ENCODE measurements at regions not wholly inside any gene's neighbourhood (a gene's known extent, or its start where the extent isn't known, plus 50 kb on each side); places are given as distances from the start of the nearest gene placed in this dataset.

GRCh38 chr2:118222672-118223421, 134.6 kb downstream of the INSIG2 start:
- TF ChIP-seq, protein P1, sequence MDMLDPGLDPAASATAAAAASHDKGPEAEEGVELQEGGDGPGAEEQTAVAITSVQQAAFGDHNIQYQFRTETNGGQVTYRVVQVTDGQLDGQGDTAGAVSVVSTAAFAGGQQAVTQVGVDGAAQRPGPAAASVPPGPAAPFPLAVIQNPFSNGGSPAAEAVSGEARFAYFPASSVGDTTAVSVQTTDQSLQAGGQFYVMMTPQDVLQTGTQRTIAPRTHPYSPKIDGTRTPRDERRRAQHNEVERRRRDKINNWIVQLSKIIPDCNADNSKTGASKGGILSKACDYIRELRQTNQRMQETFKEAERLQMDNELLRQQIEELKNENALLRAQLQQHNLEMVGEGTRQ (CRISPR knock-in tag; IDR thresholded peaks at IDR 0.05), result no peak
- TF ChIP-seq, protein P2, sequence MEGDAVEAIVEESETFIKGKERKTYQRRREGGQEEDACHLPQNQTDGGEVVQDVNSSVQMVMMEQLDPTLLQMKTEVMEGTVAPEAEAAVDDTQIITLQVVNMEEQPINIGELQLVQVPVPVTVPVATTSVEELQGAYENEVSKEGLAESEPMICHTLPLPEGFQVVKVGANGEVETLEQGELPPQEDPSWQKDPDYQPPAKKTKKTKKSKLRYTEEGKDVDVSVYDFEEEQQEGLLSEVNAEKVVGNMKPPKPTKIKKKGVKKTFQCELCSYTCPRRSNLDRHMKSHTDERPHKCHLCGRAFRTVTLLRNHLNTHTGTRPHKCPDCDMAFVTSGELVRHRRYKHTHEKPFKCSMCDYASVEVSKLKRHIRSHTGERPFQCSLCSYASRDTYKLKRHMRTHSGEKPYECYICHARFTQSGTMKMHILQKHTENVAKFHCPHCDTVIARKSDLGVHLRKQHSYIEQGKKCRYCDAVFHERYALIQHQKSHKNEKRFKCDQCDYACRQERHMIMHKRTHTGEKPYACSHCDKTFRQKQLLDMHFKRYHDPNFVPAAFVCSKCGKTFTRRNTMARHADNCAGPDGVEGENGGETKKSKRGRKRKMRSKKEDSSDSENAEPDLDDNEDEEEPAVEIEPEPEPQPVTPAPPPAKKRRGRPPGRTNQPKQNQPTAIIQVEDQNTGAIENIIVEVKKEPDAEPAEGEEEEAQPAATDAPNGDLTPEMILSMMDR (IDR thresholded peaks at IDR 0.05), result no peak
- no peak for TF ChIP-seq NR2C2 (CRISPR knock-in tag; IDR thresholded peaks at IDR 0.05)
- no peak for TF ChIP-seq ZNF512 (CRISPR knock-in tag; IDR thresholded peaks at IDR 0.05; ENCODE audit: borderline replicate concordance)
- TF ChIP-seq RORB (CRISPR knock-in tag; IDR thresholded peaks at IDR 0.05), result no peak
- TF ChIP-seq ESRRA (CRISPR knock-in tag; IDR thresholded peaks at IDR 0.05; ENCODE audit: borderline replicate concordance), result no peak
- TF ChIP-seq, protein P3, sequence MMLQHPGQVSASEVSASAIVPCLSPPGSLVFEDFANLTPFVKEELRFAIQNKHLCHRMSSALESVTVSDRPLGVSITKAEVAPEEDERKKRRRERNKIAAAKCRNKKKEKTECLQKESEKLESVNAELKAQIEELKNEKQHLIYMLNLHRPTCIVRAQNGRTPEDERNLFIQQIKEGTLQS (CRISPR knock-in tag; conservative IDR thresholded peaks at IDR 0.05), result no peak
- TF ChIP-seq TCF7 (CRISPR knock-in tag; IDR thresholded peaks at IDR 0.05; ENCODE audit: low read depth), result no peak
- no peak for TF ChIP-seq ZNF121 (CRISPR knock-in tag; IDR thresholded peaks at IDR 0.05)
- TF ChIP-seq USF1 (CRISPR knock-in tag; IDR thresholded peaks at IDR 0.05), result no peak

Data from WTC11 (cell line).